HEK293 (cell line): ENCODE measurements at regions not wholly inside any gene's neighbourhood (a gene's known extent, or its start where the extent isn't known, plus 50 kb on each side); places are given as distances from the start of the nearest gene placed in this dataset.

Experiments used
- CTCF ChIP-seq: fragments of 450-650 bp; formaldehyde crosslinking; IDR thresholded peaks from 2 replicates; pipeline ENCODE4 v1.5.1; 2016; ENCODE audit warnings: missing biosample characterization, missing genetic modification characterization
- FEZF1 ChIP-seq: fragments of 450-650 bp; formaldehyde crosslinking; IDR thresholded peaks from 2 replicates; pipeline ENCODE4 v1.5.1; 2016; ENCODE audit warnings: missing biosample characterization, missing genetic modification characterization
- TCF7L2 ChIP-seq: IDR thresholded peaks from 2 replicates; pipeline ENCODE4 v1.6.1; 2011; ENCODE audit warnings: low read depth, mild to moderate bottlenecking, inconsistent platforms, low read length, moderate library complexity, borderline replicate concordance
- ZBTB8A ChIP-seq: fragments of 450-650 bp; formaldehyde crosslinking; IDR thresholded peaks from 2 replicates; pipeline ENCODE4 v1.5.1; 2016; ENCODE audit warnings: missing biosample characterization, missing genetic modification characterization
- ZNF501 ChIP-seq: fragments of 450-650 bp; formaldehyde crosslinking; IDR thresholded peaks from 2 replicates; pipeline ENCODE4 v1.5.1; 2016; ENCODE audit warnings: missing biosample characterization, missing genetic modification characterization
- ZSCAN16 ChIP-seq: fragments of 450-650 bp; formaldehyde crosslinking; IDR thresholded peaks from 2 replicates; pipeline ENCODE4 v1.5.1; 2016; ENCODE audit warnings: missing biosample characterization, missing genetic modification characterization

GRCh38 chr7:131947661-131948060 lies 391.2 kb upstream of the PODXL start:
- TF ChIP-seq CTCF (tag by site-specific recombination) (no peak), ZBTB8A (no peak), ZNF501 (tag by site-specific recombination) (no peak), FEZF1 (tag by site-specific recombination) (no peak), TCF7L2 (no peak), ZSCAN16 (tag by site-specific recombination) (no peak)
